HG02571 (cell line): ENCODE measurements at regions not wholly inside any gene's neighbourhood (a gene's known extent, or its start where the extent isn't known, plus 50 kb on each side); places are given as distances from the start of the nearest gene placed in this dataset.
"Not testable (repeated sequence)": the region's sequence is repeated elsewhere in the genome, so short reads cannot be mapped to it uniquely, and the experiment has no call there.

ENCODE experiments used
- ATAC-seq: cut with Tn5 transposase; IDR thresholded peaks from one replicate; pipeline ENCODE4 v1.9.1; 2021; ENCODE audit warnings: mild to moderate bottlenecking, moderate library complexity; ENCODE audit not compliant: unreplicated experiment

DNA sequence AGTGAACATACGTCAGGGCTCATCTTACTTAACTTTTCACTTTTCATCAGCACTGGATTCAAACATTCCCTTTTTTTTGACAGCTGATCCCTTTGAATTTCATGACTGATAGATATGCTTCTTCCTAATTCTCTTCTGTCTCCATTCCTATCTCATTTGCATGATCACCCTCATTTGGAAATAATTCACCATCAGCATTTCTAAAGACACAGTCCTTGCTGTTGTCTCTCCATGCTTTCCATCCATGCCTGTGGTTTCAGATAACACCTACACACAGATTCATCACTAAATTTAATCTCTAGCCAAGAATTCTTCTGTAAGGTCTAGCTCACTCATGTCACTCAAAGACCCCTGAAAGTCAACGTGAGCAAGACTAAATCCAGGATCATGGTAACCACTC, 228.4 kb upstream of the BTBD3 start:
- ATAC-seq, result no peak

DNA sequence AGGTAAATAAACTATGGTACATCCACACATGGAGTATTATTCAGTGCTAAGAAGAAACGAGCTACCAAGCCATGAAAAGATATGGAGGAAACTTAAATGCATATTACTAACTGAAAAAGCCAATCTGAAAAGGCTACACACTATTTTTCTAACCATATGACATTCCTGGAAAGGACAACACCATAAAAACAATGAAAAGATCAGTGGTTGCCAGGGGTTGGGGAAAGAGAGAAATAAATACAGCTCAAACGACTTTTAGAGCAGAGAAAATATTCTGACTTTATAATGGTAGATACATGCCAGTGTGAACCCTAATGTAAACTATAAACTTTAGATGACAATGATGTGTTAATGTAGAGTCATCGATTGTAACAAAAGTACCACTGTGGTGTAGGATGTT, 225.9 kb upstream of the BTBD3 start:
- ATAC-seq, result no peak

DNA sequence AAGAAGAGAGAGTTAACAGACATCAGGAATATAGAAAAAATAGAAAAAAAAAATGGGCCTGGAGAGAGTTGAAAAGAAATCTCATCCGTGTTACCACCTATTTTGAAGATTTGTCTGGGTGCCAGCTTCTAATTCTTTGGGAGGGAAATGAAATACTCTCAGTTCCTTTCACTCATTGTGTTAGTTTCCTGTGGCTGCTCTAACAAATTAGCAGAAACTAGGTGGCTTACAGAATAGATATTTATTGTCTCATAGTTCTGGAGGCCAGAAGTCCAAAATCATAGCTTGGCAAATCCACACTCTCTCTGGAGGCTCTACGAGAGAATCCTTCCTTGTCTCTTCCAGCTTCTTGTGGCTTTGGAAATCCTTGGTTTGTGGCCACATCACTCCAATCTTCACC, 225.1 kb upstream of the BTBD3 start:
- no peak for ATAC-seq

DNA sequence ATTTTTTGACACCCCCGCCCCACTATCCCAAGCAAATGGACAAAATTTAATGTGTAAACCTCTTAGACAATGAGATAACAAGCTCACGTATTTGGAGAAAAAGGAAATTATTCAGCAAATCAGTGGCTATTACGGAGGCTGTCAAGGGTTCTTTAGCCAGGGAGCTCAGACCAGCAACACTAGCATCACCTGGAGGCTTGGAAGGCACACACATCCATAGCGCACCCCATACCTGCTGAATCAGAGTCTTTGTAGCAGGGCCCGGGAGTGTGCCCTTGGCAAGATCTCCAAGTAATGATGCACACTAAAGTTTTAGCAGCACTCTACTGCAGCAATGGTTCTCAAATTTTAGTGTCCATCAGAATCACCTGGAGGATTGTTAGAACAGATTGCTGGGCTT, 223.2 kb upstream of the BTBD3 start:
- no peak for ATAC-seq

DNA sequence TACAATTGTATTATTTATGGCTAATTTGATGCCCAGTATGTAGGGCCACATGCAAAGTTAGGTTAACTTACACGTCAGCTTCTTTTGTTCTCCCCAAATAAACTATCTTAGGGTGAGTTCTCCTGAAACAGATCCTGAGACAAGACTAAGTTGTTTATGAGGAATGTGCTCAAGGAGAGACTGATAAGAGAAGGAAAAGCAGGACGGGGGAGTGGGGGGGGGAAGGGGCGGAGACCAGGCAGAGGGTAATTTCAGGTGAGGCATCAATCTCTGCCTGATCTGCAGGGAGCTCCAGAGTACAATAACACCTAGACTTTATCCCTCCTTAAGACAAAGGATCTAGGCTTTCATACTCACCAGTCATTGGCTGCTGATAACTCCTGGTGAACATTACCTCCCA, 220.6 kb upstream of the BTBD3 start:
- ATAC-seq, result no peak

DNA sequence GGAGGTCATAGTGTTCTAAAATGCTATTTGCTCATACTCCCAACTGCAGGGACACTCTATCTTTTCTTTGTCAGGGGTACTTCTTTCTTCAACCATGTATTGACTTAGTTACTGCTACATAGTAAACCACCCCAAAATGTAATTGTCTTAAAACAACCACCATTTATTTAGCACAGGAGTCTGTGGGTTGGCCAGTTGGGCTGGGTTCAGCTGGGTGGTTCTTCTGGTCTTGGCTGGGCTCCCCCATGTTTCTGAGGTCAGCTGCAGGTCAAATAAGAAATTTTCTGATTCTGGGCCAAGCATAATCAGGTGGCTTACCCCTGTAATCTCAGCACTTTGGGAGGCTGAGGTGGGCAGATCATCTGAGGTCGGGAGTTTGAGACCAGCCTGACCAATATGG, 220.0 kb upstream of the BTBD3 start:
- no peak for ATAC-seq

DNA sequence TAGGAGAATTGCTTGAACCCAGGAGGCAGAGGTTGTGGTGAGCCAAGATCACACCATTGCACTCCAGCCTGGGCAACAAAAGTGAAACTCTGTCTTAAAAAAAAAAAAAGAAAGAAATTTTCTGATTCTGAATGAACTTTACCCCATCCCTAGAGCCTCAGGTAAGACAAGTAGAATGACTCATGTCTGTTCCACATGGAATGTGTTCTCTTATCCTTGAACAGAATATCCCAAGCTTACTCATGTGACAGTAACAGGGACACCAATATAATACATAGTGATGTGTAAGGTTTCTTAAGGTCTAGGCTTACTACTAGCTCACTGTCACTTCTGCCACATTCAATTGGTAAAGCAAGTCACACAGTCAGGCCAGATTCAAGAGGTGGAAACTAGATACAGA, 219.6 kb upstream of the BTBD3 start:
- ATAC-seq, result no peak

DNA sequence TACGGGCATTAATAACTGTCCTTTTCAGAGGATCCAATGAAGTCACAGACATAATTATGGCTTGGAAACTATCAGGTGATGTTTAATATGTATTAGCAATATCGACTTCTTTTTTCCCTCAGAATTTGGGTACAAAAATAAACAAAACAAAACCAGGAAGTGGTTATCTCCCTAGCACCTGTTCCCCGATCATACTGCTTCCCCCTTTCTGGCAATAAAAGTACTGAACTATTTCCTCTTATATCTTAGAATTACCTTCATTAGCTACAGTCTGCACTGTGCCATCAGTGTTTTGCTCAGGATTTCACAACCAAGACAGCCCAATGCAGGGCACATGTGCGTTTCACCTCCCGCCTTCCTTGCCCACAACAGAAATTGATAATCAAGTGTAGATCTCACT, 216.9 kb upstream of the BTBD3 start:
- ATAC-seq, result no peak

DNA sequence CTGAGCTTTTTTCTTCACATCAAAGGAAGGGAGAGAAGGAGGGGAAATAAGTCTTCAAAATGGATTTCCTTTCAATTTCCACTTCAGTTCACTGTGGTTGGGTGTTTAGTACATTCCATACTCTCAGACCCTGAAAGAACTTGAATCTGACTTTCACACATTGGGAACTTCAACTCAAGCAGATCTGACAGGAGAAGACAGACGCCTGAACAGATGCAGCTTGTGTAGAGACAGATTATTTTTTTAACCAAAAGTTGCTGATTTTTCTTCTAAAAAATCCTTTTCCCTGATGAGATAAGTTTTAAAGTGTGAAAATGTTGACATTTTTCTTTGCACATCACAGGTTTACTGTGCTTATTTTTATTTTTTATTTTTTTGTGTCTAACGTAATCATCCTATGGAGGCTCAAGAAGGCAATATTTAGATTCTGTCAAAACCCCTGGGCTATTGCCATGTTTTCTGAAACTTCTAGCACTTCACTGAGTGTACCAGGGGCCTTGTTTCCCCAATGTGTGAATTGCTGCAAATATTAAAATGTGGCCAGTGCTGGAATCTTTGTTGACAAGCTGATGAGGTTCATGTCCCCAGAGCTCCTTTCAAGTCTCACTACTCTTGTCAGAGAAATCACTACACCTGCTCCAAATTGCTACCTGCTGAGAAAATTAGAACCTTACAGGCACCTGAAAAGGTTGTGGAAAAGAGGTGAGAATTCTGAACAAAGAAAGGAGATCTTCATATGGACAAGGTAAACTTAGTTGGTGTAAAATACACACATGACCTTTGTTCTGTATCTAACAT, 214.8 kb upstream of the BTBD3 start:
- no peak for ATAC-seq

DNA sequence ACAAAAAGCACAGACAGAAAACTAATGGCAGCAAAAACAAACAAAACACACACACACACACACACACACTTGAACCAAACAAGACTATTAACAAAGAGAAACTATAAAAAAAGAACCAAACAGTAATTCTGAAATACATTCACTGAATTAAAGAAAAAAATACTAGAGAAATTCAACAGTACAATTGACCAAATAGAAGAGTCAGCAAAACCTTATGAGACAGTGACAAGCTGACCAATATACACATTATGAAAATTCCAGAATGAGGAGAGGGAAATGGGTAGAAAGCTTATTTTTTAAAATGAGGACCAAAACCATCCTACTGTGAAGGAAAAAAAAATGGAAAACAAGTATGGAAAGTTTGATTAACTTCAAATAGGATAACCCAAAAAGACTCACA, 212.2 kb upstream of the BTBD3 start:
- no peak for ATAC-seq

DNA sequence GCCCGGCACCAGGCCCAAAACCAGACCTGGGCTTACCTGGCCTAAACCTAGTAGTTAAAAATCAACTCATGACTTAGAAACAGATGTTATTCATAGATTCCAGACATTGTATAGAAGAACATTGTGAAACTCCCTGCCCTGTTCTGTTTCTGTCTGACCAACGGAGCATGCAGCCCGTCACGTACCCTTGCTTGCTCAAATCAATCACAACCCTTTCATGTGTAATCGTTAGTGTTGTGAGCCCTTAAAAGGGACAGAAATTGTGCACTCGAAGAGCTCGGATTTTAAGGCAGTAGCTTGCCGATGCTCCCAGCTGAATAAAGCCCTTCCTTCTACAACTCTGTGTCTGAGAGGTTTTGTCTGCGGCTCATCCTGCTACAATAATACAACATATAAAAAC, 209.5 kb upstream of the BTBD3 start:
- ATAC-seq, result not testable (repeated sequence)

DNA sequence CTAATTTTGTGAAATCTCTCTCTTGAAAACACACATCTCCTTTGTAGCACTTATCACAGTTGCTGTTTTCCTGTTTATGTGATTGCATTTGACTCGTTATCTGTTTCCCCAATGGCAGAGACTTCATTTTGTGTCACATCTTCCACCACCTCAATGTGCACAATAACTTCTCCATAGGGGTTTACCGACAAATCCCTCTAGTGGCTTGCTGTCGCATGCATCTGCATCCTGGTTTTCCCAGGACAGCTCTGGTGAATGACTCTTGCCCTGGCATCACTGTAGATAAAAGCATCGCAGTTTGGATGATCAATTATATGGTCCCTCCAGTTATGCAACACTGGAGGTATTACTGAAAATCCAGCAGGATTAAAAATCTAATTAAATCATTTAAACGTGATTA, 206.5 kb upstream of the BTBD3 start:
- ATAC-seq, result no peak

DNA sequence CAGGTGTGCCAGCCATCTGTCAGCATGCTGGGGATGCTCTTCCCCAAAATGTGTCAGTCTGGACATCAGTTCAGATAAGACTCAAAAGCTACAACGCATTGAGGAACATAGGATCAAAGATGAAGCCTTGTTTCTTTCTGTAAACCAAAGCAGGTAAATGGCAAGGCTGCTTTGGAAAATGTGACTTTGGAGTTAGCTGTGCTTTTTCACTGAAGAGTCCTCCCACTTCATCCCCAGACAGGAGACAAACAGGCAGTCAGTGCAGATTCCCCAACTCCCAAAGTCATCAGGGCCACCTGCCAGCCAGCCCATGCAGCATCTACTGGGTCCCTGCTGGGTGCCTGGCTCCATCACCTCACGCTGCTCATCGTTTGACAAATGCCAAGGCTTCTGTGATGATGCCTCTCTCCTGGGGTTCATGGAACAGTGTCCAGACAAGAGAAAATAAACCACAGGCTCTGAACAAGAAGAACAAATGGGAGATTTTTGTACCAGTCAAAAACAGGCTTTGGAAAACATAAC, 205.0 kb upstream of the BTBD3 start:
- no peak for ATAC-seq

DNA sequence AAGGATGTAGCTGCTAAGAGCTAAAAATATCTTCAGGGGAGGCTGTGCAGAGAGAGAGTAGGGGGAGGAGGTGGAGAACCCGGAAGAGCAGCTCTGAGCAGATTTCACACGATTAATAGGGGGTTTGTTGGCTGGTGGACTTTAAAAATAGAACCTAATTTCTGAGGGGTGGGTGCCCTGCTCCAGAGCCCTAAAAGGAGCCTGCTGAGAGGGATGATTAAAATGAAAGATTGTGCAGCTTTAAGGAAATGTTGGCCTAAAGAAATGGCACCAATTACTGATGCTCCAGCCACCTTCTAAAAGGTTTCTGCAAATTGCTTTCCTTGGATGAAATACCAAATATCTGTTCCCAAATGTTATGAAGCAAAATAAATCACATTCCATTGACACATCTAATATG, 202.8 kb upstream of the BTBD3 start:
- no peak for ATAC-seq

DNA sequence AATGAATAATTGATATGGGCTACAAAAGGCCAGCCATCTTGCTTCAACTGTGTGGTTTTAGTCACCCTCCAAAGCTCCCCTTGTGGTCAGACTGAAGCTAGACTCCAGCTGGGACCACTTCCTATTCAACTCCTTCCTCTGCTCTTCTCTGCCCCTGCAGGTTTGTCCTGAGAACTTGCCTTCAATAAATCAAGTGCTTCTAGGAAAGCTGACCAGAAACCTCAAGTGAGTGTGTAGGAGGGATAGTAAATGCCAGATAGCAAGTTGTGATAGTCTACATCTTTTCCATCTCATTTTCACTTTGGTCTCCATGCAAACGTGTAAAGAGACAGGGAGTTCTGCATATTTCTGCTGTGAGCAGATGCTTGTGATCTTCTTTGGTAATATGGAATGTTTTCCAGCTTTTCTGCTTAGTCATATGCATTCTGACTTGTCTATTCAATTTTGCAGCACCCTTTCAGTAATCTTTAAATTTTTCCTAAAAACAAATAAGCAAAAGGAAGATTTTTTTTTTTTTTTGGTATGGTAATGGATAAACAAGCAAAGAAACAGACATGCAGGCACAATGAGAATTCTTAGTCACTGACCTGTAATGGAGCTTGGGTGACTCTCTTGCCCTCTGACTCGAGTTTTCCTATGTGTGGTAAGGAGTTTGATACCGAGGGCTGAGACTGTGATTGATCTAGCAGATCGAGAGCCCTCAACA, 201.3 kb upstream of the BTBD3 start:
- ATAC-seq, result no peak

DNA sequence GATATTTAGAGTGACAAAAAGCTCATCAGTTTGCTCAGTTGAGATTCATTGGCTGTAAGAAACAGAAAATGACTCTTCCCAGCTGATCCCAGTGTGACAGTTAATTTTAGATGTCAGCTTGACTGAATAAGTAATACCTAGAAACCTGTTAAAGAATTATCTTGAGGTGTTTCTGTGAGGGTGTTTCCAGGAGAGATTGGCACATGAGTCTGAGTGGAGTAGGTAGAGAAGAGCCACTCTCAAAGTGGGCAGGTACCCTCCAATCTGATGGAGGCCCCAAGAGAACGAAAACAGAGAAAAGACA, 200.8 kb upstream of the BTBD3 start:
- ATAC-seq, result no peak

DNA sequence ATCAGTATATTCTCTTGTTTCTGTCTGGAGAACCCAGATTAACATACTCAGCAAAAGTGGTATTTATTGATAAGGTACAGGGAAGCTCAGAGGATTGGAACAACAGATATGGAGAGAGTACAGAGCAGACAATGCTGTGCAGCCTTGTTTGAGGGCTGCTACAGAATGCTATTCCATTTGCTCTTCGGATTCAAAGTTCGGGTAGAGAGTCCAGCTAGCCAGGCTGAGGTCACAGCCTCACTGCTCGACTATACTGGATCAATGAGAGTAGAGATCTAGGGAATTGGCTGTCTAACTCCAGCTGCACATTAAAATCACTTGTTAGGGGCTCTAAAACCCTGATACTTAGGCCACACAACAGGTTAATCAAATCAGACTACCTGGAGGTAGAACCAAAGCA, 200.1 kb upstream of the BTBD3 start:
- no peak for ATAC-seq

DNA sequence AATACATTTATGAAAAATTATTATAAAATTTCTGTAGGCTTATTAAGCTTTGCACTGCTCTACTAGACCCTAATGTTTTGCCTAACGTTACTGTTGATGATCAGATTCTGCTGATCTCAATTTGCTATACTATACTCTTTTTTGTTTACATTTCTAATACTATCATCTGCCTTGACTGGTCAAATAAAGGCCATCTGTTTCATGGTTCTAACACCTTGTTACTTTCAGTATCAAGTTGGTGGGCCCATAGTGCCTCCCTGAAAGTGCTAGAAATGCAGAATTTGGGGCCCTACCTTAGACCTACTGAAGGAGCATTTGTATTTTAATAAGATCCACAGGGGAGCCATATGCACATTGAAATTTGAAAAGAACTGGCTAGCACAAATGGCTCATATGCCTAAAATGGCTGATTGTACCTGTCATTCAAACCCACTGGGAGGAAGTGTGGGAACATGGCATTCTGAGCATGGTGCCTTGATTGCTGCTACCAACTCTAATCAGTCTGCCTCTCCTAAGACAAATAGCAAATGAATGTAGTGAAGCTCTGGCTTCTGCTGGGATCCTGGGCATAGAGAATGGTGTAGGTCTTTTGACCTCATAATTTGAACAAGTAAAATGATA, 199.1 kb upstream of the BTBD3 start:
- ATAC-seq, result no peak

DNA sequence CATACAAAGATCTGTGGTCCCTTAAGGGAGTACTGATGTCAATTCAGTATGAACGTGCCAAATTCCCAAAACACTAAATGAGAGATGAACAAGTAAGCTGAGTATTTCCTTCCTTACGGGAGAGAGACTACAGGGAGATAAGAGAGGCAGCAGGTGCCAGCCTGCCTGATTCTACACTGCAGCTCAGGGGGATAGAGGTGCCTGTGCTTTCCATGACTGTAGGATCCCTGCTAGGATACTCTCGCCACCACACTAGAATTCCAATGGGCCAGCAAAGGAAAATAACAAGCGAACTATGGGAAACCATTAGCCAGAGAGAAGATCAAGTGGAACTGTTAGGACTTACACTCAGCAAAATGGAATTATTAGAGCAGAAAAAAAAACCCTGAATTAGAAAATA, 198.5 kb upstream of the BTBD3 start:
- ATAC-seq, result no peak

DNA sequence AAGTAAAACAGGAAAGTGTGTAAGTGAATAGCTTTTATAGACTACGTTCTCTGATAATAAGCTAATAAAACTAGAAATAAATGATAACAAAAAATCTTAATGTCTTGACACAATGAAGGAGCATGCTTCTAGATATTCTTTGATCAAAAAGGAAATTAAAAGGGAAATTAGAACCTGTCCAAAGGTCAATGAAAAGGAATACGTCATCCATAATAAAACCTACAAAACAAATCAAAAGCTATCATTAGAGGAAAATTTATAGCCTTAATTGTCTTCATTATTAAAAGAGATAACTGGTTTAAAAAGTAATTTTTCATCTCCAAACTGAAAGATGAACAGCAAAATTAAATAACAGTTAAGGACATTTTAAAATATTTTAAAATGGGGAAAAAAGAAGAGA, 196.3 kb upstream of the BTBD3 start:
- no peak for ATAC-seq

DNA sequence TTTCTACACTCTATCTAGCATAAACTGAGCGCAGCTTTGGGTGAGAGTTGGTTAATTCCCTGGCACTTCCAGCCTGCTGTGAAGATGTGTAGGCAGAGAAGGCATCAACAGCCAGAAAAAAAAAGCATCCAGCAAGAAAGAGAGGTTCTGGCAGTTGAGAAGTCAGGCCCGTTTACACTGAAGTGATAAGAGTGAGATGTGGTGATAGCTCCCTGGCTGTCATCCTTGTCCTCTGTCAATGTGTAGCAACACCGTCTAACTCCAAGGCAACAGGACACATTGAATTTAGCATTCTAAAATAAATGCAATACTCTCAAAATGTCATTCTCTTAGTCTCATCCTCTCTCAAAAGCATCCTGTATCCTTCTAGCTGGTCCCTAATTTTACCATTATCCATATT, 193.6 kb upstream of the BTBD3 start:
- no peak for ATAC-seq

DNA sequence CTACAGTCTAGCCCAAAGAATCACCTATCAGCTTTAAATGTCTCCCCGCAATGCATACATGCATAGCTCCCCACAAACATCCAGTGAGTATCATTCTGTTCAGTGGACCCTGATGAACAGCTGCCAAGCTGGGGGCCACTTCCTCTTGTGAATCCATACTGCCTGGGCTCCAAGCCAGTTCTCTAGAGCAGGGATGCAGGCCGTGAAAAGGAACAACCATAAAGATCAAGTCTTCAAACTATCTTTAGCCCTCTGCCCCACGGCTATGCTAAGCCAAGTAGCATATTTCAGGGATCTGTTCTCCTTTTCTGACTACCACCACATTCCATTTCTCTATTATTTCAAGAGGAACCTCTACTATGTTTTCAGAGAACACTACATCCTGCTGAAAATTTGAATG, 191.7 kb upstream of the BTBD3 start:
- no peak for ATAC-seq
